Heart left ventricle (tissue), 16 donors: ENCODE measurements at regions not wholly inside any gene's neighbourhood (a gene's known extent, or its start where the extent isn't known, plus 50 kb on each side); places are given as distances from the start of the nearest gene placed in this dataset.

ENCODE experiments used
- ATAC-seq, 4 donors: fragments of 200-7000 bp; cut with Tn5 transposase; one replicate each; pipeline ENCODE4 v1.9.1; 2020 to 2022; ENCODE audit warnings: moderate library complexity in 4 of 4, mild to moderate bottlenecking in 3 of 4, moderate number of reproducible peaks in 1 of 4
- DNase-seq, 5 donors: peaks; one replicate each; pipeline ENCODE4 v3.0.0-alpha.2; 2020
- H3K27ac ChIP-seq, 12 donors: fragments of 200-600 bp; sonication (generic) in 4 of 12; one replicate each; pipeline versions ENCODE4 v1.5.0 to v1.8.0; 2016 to 2022; ENCODE audit warnings: mild to moderate bottlenecking in 2 of 12
- H3K27me3 ChIP-seq, 9 donors: fragments of 200-600 bp; sonication (generic) in 2 of 9; one replicate each; pipeline versions ENCODE4 v1.5.1 to v1.8.0; 2016 to 2022; ENCODE audit warnings: mild to moderate bottlenecking in 3 of 9
- H3K36me3 ChIP-seq, 9 donors: fragments of 200-600 bp; sonication (generic) in 2 of 9; one replicate each; pipeline versions ENCODE4 v1.5.0 to v1.8.0; 2018 to 2022; ENCODE audit warnings: mild to moderate bottlenecking in 2 of 9
- H3K4me1 ChIP-seq, 12 donors: fragments of 200-600 bp; sonication (generic) in 4 of 12; one replicate each; pipeline versions ENCODE4 v1.5.0 to v1.8.0; 2016 to 2022; ENCODE audit warnings: mild to moderate bottlenecking in 3 of 12
- H3K4me3 ChIP-seq, 12 donors: fragments of 200-600 bp; sonication (generic) in 4 of 12; one replicate each; pipeline versions ENCODE4 v1.5.0 to v1.8.0; 2017 to 2022; ENCODE audit warnings: mild to moderate bottlenecking in 9 of 12, moderate library complexity in 4 of 12
- H3K9me3 ChIP-seq, 12 donors: fragments of 200-600 bp; sonication (generic) in 4 of 12; one replicate each; pipeline versions ENCODE4 v1.5.0 to v1.8.0; 2016 to 2022; ENCODE audit warnings: mild to moderate bottlenecking in 1 of 12
- CTCF ChIP-seq, 12 donors: fragments of 200-600 bp; sonication (generic) in 4 of 12; IDR thresholded peaks; one replicate each; pipeline versions ENCODE4 v1.5.0 to v1.8.0; 2018 to 2022; ENCODE audit warnings: antibody characterized with exemption in 12 of 12, mild to moderate bottlenecking in 5 of 12
- POLR2A ChIP-seq, 2 donors: fragments of 450-650 bp; IDR thresholded peaks; one replicate each; pipeline ENCODE4 v1.6.1; 2017; ENCODE audit warnings: antibody characterized with exemption in 2 of 2, mild to moderate bottlenecking in 2 of 2, moderate library complexity in 2 of 2
- WGBS, 4 donors: extraction: QIAGEN DNeasy Blood & Tissue Kit in 2 of 4; methylation state at CpG; one replicate each; pipeline versions ENCODE4 v1.1.5 to v1.1.7; 2013 to 2018; 5-methylcytosine and 5-hydroxymethylcytosine counted together
- intact Hi-C, 10 donors: fragments of 100-400 bp; cut with DNase I; formaldehyde crosslinking; loops; one replicate each; pipeline versions ENCODE4 v1.11.1 to v1.14.2; 2022
- donor health status: ischemic (EF 13 %, LVEDD 7.1; RV severe dilation, severe dysfunction).
- donor health status: healthy with polysubstance abuse.
- donor health status: DM: no; HTN: yes; CAD: no.
- donor health status: DM: no; HTN: no; CAD: no.
- donor health status: ischemic (EF 25% LVEDD 6.9; RV normal size, moderate dysfunction).
- donor health status: ischemic (EF 25% LVEDD 5.7; RV mildly dilated, moderate dysfunction).
- donor health status: healthy.
- donor health status: DM: yes; HTN: yes; CAD: no.
- donor health status: ischemic (EF 35%, LVEDD 5.7; RV mildly dilated, moderate dysfunction).
- donor health status: nonischemic (EF 11% LVEDD 7.7; RV severe dilation, severe dysfunction).
- donor health status: DM: yes; HTN: yes; CAD: no.
- donor health status: PGD.
- donor health status: ischemic (EF 29% LVEDD 5.4; RV normal size, mild dysfunction).
- donor health status: nonischemic (EF 23%, LVEDD 6.1; RV moderate dilation, normal function).

GRCh38 chr2:163808406-163808805, 72.6 kb upstream of the FIGN start:
- no peak overlapping the region for H3K4me3 ChIP-seq
- no peak for TF ChIP-seq CTCF (IDR thresholded peaks at IDR 0.05)
- H3K27ac ChIP-seq: no peak overlapping the region
- DNase-seq (no peak), ATAC-seq (no peak)
- 84 to 93% (median 88%) methylated on average over 2 of the region's 2 CpGs for WGBS, 4 donors
- H3K27me3 ChIP-seq: no peaks in the 10 kb centered on the region
- H3K9me3 ChIP-seq: peaks cover 0 to 10% (median 0%) of the 10 kb centered on the region in 12 donors
- H3K36me3 ChIP-seq: no peaks in the 10 kb centered on the region
- no peaks in the 10 kb centered on the region for H3K4me1 ChIP-seq
- intact Hi-C loops: no loop called here

GRCh38 chr2:163802284-163802683, 66.5 kb upstream of the FIGN start:
- H3K9me3 ChIP-seq: no peaks in the 10 kb centered on the region
- H3K36me3 ChIP-seq: no peaks in the 10 kb centered on the region
- intact Hi-C loops: no loop called here
- 43 to 62% (median 59%) methylated on average over 3 of the region's 3 CpGs for WGBS, 4 donors
- H3K27ac ChIP-seq: peak overlapping the region in 4 of 12 donors; percentile 4 to 26 (median 14)
- H3K27me3 ChIP-seq: no peaks in the 10 kb centered on the region
- TF ChIP-seq POLR2A (IDR thresholded peaks at IDR 0.05) (no peak), CTCF (IDR thresholded peaks at IDR 0.05) (no peak)
- H3K4me3 ChIP-seq: no peak overlapping the region
- ATAC-seq: peak; percentile 51 to 70 (median 62)
- peaks cover 0 to 23% (median 5%) of the 10 kb centered on the region in 12 donors for H3K4me1 ChIP-seq
- no peak for DNase-seq

GRCh38 chr2:163801486-163801885, 65.7 kb upstream of the FIGN start:
- Histone ChIP-seq H3K9me3 (no peaks in the 10 kb centered on the region), H3K4me1 (peaks cover 0 to 23% (median 5%) of the 10 kb centered on the region in 12 donors), H3K4me3 (no peak overlapping the region), H3K36me3 (no peaks in the 10 kb centered on the region), H3K27ac (peak overlapping the region in 6 of 12 donors; percentile 4 to 34 (median 10)), H3K27me3 (no peaks in the 10 kb centered on the region)
- WGBS, 4 donors: 60 to 65% (median 64%) methylated on average over 2 of the region's 2 CpGs
- no peak for TF ChIP-seq POLR2A (IDR thresholded peaks at IDR 0.05)
- TF ChIP-seq CTCF (IDR thresholded peaks at IDR 0.05): no peak
- intact Hi-C loops: no loop called here
- DNase-seq: no peak
- peak in 3 of 4 donors; percentile 31 to 81 (median 72) for ATAC-seq

- H3K4me1 ChIP-seq: peaks cover 0 to 23% (median 5%) of the 10 kb centered on the region in 12 donors
- DNase-seq: no peak
- H3K27ac ChIP-seq: peak overlapping the region in 6 of 12 donors; percentile 4 to 34 (median 10)
- intact Hi-C loops: no loop called here
- no peaks in the 10 kb centered on the region for H3K27me3 ChIP-seq
- H3K4me3 ChIP-seq: no peak overlapping the region
- 41 to 59% (median 50%) methylated on average over 3 of the region's 3 CpGs for WGBS, 4 donors
- peak in 1 of 4 donors; percentile 41 for ATAC-seq
- TF ChIP-seq POLR2A (IDR thresholded peaks at IDR 0.05): no peak
- TF ChIP-seq CTCF (IDR thresholded peaks at IDR 0.05): no peak
- H3K9me3 ChIP-seq: no peaks in the 10 kb centered on the region
- no peaks in the 10 kb centered on the region for H3K36me3 ChIP-seq
Observed at GRCh38 chr2:163800951-163801381, 65.2 kb upstream of the FIGN start.
